ENCODE measurements at regions not wholly inside any gene's neighbourhood (a gene's known extent, or its start where the extent isn't known, plus 50 kb on each side); places are given as distances from the start of the nearest gene placed in this dataset.
"Not testable (repeated sequence)": the region's sequence is repeated elsewhere in the genome, so short reads cannot be mapped to it uniquely, and the experiment has no call there.

- not testable (repeated sequence) for TF ChIP-seq POLR2A, POLR2AphosphoS5, EP300 (IDR thresholded peaks at IDR 0.05)
- TF ChIP-seq, protein P1, sequence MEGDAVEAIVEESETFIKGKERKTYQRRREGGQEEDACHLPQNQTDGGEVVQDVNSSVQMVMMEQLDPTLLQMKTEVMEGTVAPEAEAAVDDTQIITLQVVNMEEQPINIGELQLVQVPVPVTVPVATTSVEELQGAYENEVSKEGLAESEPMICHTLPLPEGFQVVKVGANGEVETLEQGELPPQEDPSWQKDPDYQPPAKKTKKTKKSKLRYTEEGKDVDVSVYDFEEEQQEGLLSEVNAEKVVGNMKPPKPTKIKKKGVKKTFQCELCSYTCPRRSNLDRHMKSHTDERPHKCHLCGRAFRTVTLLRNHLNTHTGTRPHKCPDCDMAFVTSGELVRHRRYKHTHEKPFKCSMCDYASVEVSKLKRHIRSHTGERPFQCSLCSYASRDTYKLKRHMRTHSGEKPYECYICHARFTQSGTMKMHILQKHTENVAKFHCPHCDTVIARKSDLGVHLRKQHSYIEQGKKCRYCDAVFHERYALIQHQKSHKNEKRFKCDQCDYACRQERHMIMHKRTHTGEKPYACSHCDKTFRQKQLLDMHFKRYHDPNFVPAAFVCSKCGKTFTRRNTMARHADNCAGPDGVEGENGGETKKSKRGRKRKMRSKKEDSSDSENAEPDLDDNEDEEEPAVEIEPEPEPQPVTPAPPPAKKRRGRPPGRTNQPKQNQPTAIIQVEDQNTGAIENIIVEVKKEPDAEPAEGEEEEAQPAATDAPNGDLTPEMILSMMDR (IDR thresholded peaks at IDR 0.05), result not testable (repeated sequence)
Observed at GRCh38 chr1:239106689-239107088, 279.7 kb upstream of the CHRM3 start.
